Upper lobe of left lung (tissue), 6 donors: ENCODE measurements at regions not wholly inside any gene's neighbourhood (a gene's known extent, or its start where the extent isn't known, plus 50 kb on each side); places are given as distances from the start of the nearest gene placed in this dataset.
A peak's percentile ranks its signal among the peaks of the same experiment; 100 is the strongest.
"Not testable (repeated sequence)": the region's sequence is repeated elsewhere in the genome, so short reads cannot be mapped to it uniquely, and the experiment has no call there.

Source experiments
- ATAC-seq, 2 donors: fragments of 200-7000 bp; cut with Tn5 transposase; one replicate each; pipeline ENCODE4 v1.9.1; 2022; ENCODE audit warnings: mild to moderate bottlenecking in 2 of 2, moderate library complexity in 2 of 2; ENCODE audit not compliant: low FRiP score in 2 of 2
- DNase-seq, 2 donors: peaks; one replicate each; pipeline ENCODE4 v3.0.0-alpha.2; 2019 to 2020
- H3K27ac ChIP-seq, 4 donors: fragments of 200-600 bp; sonication (generic); one replicate each; pipeline ENCODE4 v1.5.1; 2016 to 2019
- H3K27me3 ChIP-seq, 4 donors: fragments of 200-600 bp; sonication (generic); one replicate each; pipeline ENCODE4 v1.5.1; 2017 to 2019
- H3K36me3 ChIP-seq, 4 donors: fragments of 200-600 bp; sonication (generic); one replicate each; pipeline ENCODE4 v1.5.1; 2016 to 2019
- H3K4me1 ChIP-seq, 4 donors: fragments of 200-600 bp; sonication (generic); one replicate each; pipeline ENCODE4 v1.5.1; 2018 to 2019
- H3K4me3 ChIP-seq, 4 donors: fragments of 200-600 bp; sonication (generic); one replicate each; pipeline ENCODE4 v1.5.1; 2017 to 2019; ENCODE audit warnings: mild to moderate bottlenecking in 2 of 4, moderate library complexity in 1 of 4
- H3K9me3 ChIP-seq, 4 donors: fragments of 200-600 bp; sonication (generic); one replicate each; pipeline ENCODE4 v1.5.1; 2018 to 2019
- CTCF ChIP-seq, 6 experiments: fragments of 450-650 bp in 4 of 6; fragments of 200-600 bp in 2 of 6; sonication (generic) in 2 of 6; IDR thresholded peaks; one replicate each; pipeline ENCODE4 v1.5.1; 2016 to 2019; ENCODE audit warnings: antibody characterized with exemption in 6 of 6
- EP300 ChIP-seq, 4 donors: sonication (generic); formaldehyde crosslinking; IDR thresholded peaks; one replicate each; pipeline ENCODE4 v1.5.1; 2017; ENCODE audit warnings: antibody characterized with exemption in 4 of 4, control low read depth in 2 of 4
- POLR2A ChIP-seq, 4 donors: fragments of 450-650 bp; IDR thresholded peaks; one replicate each; pipeline ENCODE4 v1.5.1; 2016 to 2017; ENCODE audit warnings: antibody characterized with exemption in 4 of 4, mild to moderate bottlenecking in 2 of 4
- POLR2AphosphoS5 ChIP-seq, 2 donors: sonication (generic); formaldehyde crosslinking; IDR thresholded peaks; one replicate each; pipeline ENCODE4 v1.5.1; 2017; ENCODE audit warnings: antibody characterized with exemption in 2 of 2
- WGBS, 2 donors: methylation state at CpG; one replicate each; pipeline ENCODE4 v1.1.5; 2017 to 2018; 5-methylcytosine and 5-hydroxymethylcytosine counted together
- donor health status: DM: no; HTN: no; CAD: no; lungs with moderate emphysema.
- donor health status: DM: no; HTN: yes; CAD: no; lungs with severe emphysema.

GRCh38 chr11:71093783-71094182 is 158.6 kb downstream of the SHANK2 start:
- 90 to 92% methylated on average over 13 to 14 of the region's 14 CpGs for WGBS, 2 donors
- Histone ChIP-seq H3K4me3 (no peak overlapping the region), H3K27ac (no peak overlapping the region), H3K4me1 (no peaks in the 10 kb centered on the region), H3K27me3 (no peaks in the 10 kb centered on the region), H3K9me3 (no peaks in the 10 kb centered on the region), H3K36me3 (peaks cover 0 to 3% (median 0%) of the 10 kb centered on the region in 4 donors)
- DNase-seq (no peak), ATAC-seq (no peak)
- TF ChIP-seq CTCF (IDR thresholded peaks at IDR 0.05) (no peak), POLR2AphosphoS5 (IDR thresholded peaks at IDR 0.05) (no peak)

- Histone ChIP-seq H3K9me3 (no peaks in the 10 kb centered on the region), H3K27ac (no peak overlapping the region), H3K4me3 (no peak overlapping the region), H3K36me3 (peaks cover 0 to 3% (median 0%) of the 10 kb centered on the region in 4 donors), H3K27me3 (no peaks in the 10 kb centered on the region), H3K4me1 (no peaks in the 10 kb centered on the region)
- no peak for TF ChIP-seq EP300 (IDR thresholded peaks at IDR 0.05)
- TF ChIP-seq POLR2A (IDR thresholded peaks at IDR 0.05) = no peak
- TF ChIP-seq POLR2AphosphoS5 (IDR thresholded peaks at IDR 0.05) = no peak
- no peak for TF ChIP-seq CTCF (IDR thresholded peaks at IDR 0.05)
- no peak for ATAC-seq
- WGBS, 2 donors = 86 to 90% methylated on average over 7 to 11 of the region's 11 CpGs
- DNase-seq = no peak
These were observed 160.7 kb downstream of the SHANK2 start for GRCh38 chr11:71091506-71092265.

- Histone ChIP-seq H3K36me3 (peaks cover 0 to 3% (median 0%) of the 10 kb centered on the region in 4 donors), H3K4me3 (no peak overlapping the region), H3K4me1 (no peaks in the 10 kb centered on the region), H3K27ac (no peak overlapping the region), H3K9me3 (no peaks in the 10 kb centered on the region), H3K27me3 (no peaks in the 10 kb centered on the region)
- WGBS, 2 donors = 80 to 81% methylated on average over 10 to 11 of the region's 11 CpGs
- TF ChIP-seq CTCF (IDR thresholded peaks at IDR 0.05) = no peak
- DNase-seq (no peak), ATAC-seq (no peak)
These were observed 162.8 kb downstream of the SHANK2 start for GRCh38 chr11:71089571-71089970.

GRCh38 chr11:71088314-71089215 is 163.8 kb downstream of the SHANK2 start:
- not testable (repeated sequence) for H3K4me3 ChIP-seq, H3K4me1 ChIP-seq, H3K36me3 ChIP-seq, H3K9me3 ChIP-seq, H3K27me3 ChIP-seq, DNase-seq, ATAC-seq, H3K27ac ChIP-seq
- WGBS, 2 donors = 81 to 87% methylated on average over 12 to 20 of the region's 20 CpGs

GRCh38 chr11:71086687-71087258 is 165.6 kb downstream of the SHANK2 start:
- peak in 2 of 6 experiments; percentile 19 to 32 for TF ChIP-seq CTCF (IDR thresholded peaks at IDR 0.05)
- no peak for TF ChIP-seq EP300 (IDR thresholded peaks at IDR 0.05)
- no peaks in the 10 kb centered on the region for H3K9me3 ChIP-seq
- 66 to 68% methylated on average over 11 to 14 of the region's 14 CpGs for WGBS, 2 donors
- no peaks in the 10 kb centered on the region for H3K27me3 ChIP-seq
- H3K36me3 ChIP-seq = no peaks in the 10 kb centered on the region
- no peak for ATAC-seq
- no peak overlapping the region for H3K27ac ChIP-seq
- no peak for DNase-seq
- H3K4me1 ChIP-seq = no peaks in the 10 kb centered on the region
- H3K4me3 ChIP-seq = no peak overlapping the region
